Renal cortical epithelial cell (primary cell): ENCODE measurements at regions not wholly inside any gene's neighbourhood (a gene's known extent, or its start where the extent isn't known, plus 50 kb on each side); places are given as distances from the start of the nearest gene placed in this dataset.
A peak's percentile ranks its signal among the peaks of the same experiment; 100 is the strongest.

Experiments used
- DNase-seq: peaks from one replicate; pipeline ENCODE4 v3.0.0-alpha.2; 2011; ENCODE audit warnings: low read depth

- no peak for DNase-seq
Measured at GRCh38 chr7:106808967-106809635, 56.0 kb upstream of the PIK3CG start.

- no peak for DNase-seq
Measured at GRCh38 chr7:106811472-106811871, 53.6 kb upstream of the PIK3CG start.

GRCh38 chr7:106812027-106812643 lies 52.9 kb upstream of the PIK3CG start:
- DNase-seq: no peak

- DNase-seq: peak; percentile 39
Measured at GRCh38 chr7:106813705-106814305, 51.3 kb upstream of the PIK3CG start.

- no peak for DNase-seq
Measured at GRCh38 chr7:106814887-106815286, 50.2 kb upstream of the PIK3CG start.
